ENCODE measurements at regions not wholly inside any gene's neighbourhood (a gene's known extent, or its start where the extent isn't known, plus 50 kb on each side); places are given as distances from the start of the nearest gene placed in this dataset.

DNA sequence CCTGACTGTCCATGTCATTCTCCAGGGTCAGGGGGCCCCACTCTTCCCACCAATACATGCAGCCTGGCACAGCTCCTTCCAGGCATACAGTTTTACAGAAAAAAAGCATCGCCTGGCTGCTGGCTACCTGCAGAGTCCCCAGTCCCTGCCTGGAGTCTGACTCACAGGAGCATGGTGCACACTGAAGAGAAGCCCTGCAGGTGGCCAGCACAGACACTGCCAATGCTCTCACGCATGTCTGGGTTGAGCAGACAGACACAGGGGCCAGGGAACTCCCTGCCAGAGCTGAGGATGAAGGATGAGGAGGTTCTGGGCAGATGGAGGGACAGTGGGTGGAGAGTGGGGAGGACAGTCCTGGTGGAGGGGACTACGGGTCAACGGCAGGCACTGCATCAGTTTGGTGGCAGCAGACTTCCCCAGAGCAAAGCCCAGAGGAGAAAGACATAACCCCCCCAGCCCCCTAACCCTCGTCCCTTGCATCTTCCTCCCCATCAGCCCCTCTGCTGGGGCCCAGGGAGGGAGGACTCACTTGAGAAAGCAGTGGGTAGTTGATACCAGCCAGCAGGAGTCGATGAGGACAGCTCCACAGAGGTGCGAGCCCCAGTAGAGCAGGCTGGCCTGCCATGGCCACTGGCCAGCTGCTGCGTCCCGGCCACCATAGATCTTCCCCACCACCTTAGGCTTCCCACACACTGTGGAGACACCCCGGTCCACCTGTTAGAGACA lies 72.9 kb upstream of the SPTLC1 start:
- Histone ChIP-seq H3K36me3 (ENCODE audit: control insufficient read depth, insufficient read depth, low read length) (no peaks in the 10 kb centered on the region), H3K27me3 (ENCODE audit: control insufficient read depth, insufficient read depth, low read length) (no peaks in the 10 kb centered on the region), H3K9me3 (ENCODE audit: control insufficient read depth, insufficient read depth, low read depth, low read length) (no peaks in the 10 kb centered on the region), H3K4me1 (ENCODE audit: control insufficient read depth, insufficient read depth, low read length) (no peaks in the 10 kb centered on the region), H3K4me3 (ENCODE audit: low read depth in 2 of 2, low read length in 2 of 2) (no peak overlapping the region), H3K27ac (ENCODE audit: low read length) (no peak overlapping the region)
- no peak for DNase-seq (ENCODE audit: low read depth, low spot score)
- ATAC-seq, result peak; percentile 49; the same call in 1 of the 2 replicates
- TF ChIP-seq TCF7L2 (IDR thresholded peaks at IDR 0.05; ENCODE audit: low read depth, low read length), result no peak
- TF ChIP-seq, protein P1, sequence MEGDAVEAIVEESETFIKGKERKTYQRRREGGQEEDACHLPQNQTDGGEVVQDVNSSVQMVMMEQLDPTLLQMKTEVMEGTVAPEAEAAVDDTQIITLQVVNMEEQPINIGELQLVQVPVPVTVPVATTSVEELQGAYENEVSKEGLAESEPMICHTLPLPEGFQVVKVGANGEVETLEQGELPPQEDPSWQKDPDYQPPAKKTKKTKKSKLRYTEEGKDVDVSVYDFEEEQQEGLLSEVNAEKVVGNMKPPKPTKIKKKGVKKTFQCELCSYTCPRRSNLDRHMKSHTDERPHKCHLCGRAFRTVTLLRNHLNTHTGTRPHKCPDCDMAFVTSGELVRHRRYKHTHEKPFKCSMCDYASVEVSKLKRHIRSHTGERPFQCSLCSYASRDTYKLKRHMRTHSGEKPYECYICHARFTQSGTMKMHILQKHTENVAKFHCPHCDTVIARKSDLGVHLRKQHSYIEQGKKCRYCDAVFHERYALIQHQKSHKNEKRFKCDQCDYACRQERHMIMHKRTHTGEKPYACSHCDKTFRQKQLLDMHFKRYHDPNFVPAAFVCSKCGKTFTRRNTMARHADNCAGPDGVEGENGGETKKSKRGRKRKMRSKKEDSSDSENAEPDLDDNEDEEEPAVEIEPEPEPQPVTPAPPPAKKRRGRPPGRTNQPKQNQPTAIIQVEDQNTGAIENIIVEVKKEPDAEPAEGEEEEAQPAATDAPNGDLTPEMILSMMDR (IDR thresholded peaks at IDR 0.05), result no peak
- TF ChIP-seq, protein P2, sequence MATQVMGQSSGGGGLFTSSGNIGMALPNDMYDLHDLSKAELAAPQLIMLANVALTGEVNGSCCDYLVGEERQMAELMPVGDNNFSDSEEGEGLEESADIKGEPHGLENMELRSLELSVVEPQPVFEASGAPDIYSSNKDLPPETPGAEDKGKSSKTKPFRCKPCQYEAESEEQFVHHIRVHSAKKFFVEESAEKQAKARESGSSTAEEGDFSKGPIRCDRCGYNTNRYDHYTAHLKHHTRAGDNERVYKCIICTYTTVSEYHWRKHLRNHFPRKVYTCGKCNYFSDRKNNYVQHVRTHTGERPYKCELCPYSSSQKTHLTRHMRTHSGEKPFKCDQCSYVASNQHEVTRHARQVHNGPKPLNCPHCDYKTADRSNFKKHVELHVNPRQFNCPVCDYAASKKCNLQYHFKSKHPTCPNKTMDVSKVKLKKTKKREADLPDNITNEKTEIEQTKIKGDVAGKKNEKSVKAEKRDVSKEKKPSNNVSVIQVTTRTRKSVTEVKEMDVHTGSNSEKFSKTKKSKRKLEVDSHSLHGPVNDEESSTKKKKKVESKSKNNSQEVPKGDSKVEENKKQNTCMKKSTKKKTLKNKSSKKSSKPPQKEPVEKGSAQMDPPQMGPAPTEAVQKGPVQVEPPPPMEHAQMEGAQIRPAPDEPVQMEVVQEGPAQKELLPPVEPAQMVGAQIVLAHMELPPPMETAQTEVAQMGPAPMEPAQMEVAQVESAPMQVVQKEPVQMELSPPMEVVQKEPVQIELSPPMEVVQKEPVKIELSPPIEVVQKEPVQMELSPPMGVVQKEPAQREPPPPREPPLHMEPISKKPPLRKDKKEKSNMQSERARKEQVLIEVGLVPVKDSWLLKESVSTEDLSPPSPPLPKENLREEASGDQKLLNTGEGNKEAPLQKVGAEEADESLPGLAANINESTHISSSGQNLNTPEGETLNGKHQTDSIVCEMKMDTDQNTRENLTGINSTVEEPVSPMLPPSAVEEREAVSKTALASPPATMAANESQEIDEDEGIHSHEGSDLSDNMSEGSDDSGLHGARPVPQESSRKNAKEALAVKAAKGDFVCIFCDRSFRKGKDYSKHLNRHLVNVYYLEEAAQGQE (IDR thresholded peaks at IDR 0.05; ENCODE audit: insufficient read depth in 1 of 2, low read depth in 2 of 2, low read length in 1 of 2), result no peak
- no peak for TF ChIP-seq POLR2AphosphoS5 (IDR thresholded peaks at IDR 0.05; ENCODE audit: low read depth, low read length)
- TF ChIP-seq SIN3A (IDR thresholded peaks at IDR 0.05; ENCODE audit: borderline replicate concordance, insufficient read depth, low read depth, low read length), result no peak
- intact Hi-C loops (cut with micrococcal nuclease; ENCODE audit: unreplicated experiment), result no loop called here
- POLR2A ChIA-PET, result no interaction called here
- in situ Hi-C loops (cut with HindIII; ENCODE audit: low pct_unique_long_range_greater_than_20kb, low sequenced_read_pairs), result no loop called here
- BruUV-seq (replicated peaks), result no TSS peak
- CTCF ChIA-PET, result no interaction called here

DNA sequence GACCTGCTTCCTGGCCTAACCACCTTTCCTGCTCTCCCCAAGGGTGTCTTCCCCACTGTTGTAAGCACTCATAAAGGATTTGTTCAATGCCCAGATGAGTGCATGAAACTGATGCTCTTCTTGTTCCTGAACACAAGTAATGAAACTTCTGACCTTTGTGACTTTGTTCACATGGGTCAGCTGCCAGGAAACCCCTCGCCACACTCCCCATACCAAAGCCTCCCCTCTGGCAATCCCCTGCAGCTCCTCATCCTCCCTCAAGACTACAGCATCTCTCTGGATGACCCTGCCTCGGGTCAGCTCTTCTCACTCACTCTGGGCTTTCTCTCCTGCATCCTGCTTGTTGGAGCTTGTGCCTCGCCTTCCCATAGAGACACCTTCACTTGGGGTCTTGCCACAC lies 72.2 kb upstream of the SPTLC1 start:
- BruUV-seq (replicated peaks), result no TSS peak
- POLR2A ChIA-PET, result no interaction called here
- CTCF ChIA-PET, result no interaction called here
- no peak overlapping the region for H3K4me3 ChIP-seq (ENCODE audit: low read depth in 2 of 2, low read length in 2 of 2)
- in situ Hi-C loops (cut with HindIII; ENCODE audit: low pct_unique_long_range_greater_than_20kb, low sequenced_read_pairs), result no loop called here
- ATAC-seq (no peak), DNase-seq (ENCODE audit: low read depth, low spot score) (no peak)
- no peaks in the 10 kb centered on the region for H3K27me3 ChIP-seq (ENCODE audit: control insufficient read depth, insufficient read depth, low read length)
- no peak overlapping the region for H3K27ac ChIP-seq (ENCODE audit: low read length)
- intact Hi-C loops (cut with micrococcal nuclease; ENCODE audit: unreplicated experiment), result no loop called here
- no peaks in the 10 kb centered on the region for H3K36me3 ChIP-seq (ENCODE audit: control insufficient read depth, insufficient read depth, low read length)
- H3K4me1 ChIP-seq (ENCODE audit: control insufficient read depth, insufficient read depth, low read length), result no peaks in the 10 kb centered on the region
- no peaks in the 10 kb centered on the region for H3K9me3 ChIP-seq (ENCODE audit: control insufficient read depth, insufficient read depth, low read depth, low read length)
- TF ChIP-seq, protein P1 (IDR thresholded peaks at IDR 0.05), result no peak
- TF ChIP-seq, protein P2 (IDR thresholded peaks at IDR 0.05; ENCODE audit: insufficient read depth in 1 of 2, low read depth in 2 of 2, low read length in 1 of 2), result no peak
- TF ChIP-seq POLR2AphosphoS5 (IDR thresholded peaks at IDR 0.05; ENCODE audit: low read depth, low read length) (no peak), TCF7L2 (IDR thresholded peaks at IDR 0.05; ENCODE audit: low read depth, low read length) (no peak), SIN3A (IDR thresholded peaks at IDR 0.05; ENCODE audit: borderline replicate concordance, insufficient read depth, low read depth, low read length) (no peak)
